Neural cell (in vitro differentiated cells): ENCODE measurements at regions not wholly inside any gene's neighbourhood (a gene's known extent, or its start where the extent isn't known, plus 50 kb on each side); places are given as distances from the start of the nearest gene placed in this dataset.
"Not testable (repeated sequence)": the region's sequence is repeated elsewhere in the genome, so short reads cannot be mapped to it uniquely, and the experiment has no call there.

Source experiments
- H2AFZ ChIP-seq: fragments of 200-600, 300-800 bp; sonication (generic), shearing (Covaris generic); 2 replicates; pipeline ENCODE4 v1.6.0; 2014; ENCODE audit warnings: low read depth, mild to moderate bottlenecking, antibody characterized with exemption, low read length, moderate library complexity
- H3F3A ChIP-seq: fragments of 200-600 bp; shearing (Covaris generic); 2 replicates; pipeline ENCODE4 v1.6.1; 2016; ENCODE audit warnings: mild to moderate bottlenecking, moderate library complexity, mixed read lengths, antibody characterized with exemption, low read length; ENCODE audit not compliant: insufficient read depth, poor library complexity, severe bottlenecking
- H3K27ac ChIP-seq: fragments of 200-600, 300-800 bp; sonication (generic), shearing (Covaris generic); 2 replicates; pipeline ENCODE4 v1.5.1; 2014; ENCODE audit warnings: mild to moderate bottlenecking, low read length, moderate library complexity
- H3K27me3 ChIP-seq: fragments of 300-800, 200-600 bp; sonication (generic), shearing (Covaris generic); 2 replicates; pipeline ENCODE4 v1.6.0; 2014; ENCODE audit warnings: mild to moderate bottlenecking, low read depth, low read length, moderate library complexity; ENCODE audit not compliant: insufficient read depth
- H3K36me3 ChIP-seq: fragments of 300-800, 200-600 bp; sonication (generic), shearing (Covaris generic); 2 replicates; pipeline ENCODE4 v1.5.1; 2014; ENCODE audit warnings: mild to moderate bottlenecking, antibody characterized with exemption, low read length, moderate library complexity; ENCODE audit not compliant: insufficient read depth
- H3K4me2 ChIP-seq: fragments of 300-800, 200-600 bp; sonication (generic), shearing (Covaris generic); 2 replicates; pipeline ENCODE4 v1.6.0; 2014; ENCODE audit warnings: mild to moderate bottlenecking, low read length
- H3K4me3 ChIP-seq: fragments of 300-800, 200-600 bp; sonication (generic), shearing (Covaris generic); 2 replicates; pipeline ENCODE4 v1.5.1; 2014; ENCODE audit warnings: mild to moderate bottlenecking, low read length, moderate library complexity
- H3K79me2 ChIP-seq: fragments of 200-600 bp; shearing (Covaris generic); replicated peaks from 2 replicates; pipeline ENCODE4 v1.6.0; 2014; ENCODE audit warnings: mild to moderate bottlenecking, low read length, moderate library complexity; ENCODE audit not compliant: insufficient read depth
- H3K9ac ChIP-seq: fragments of 300-800, 200-600 bp; sonication (generic), shearing (Covaris generic); 2 replicates; pipeline ENCODE4 v1.6.1; 2016; ENCODE audit warnings: mild to moderate bottlenecking, low read length, mixed read lengths
- H3K9me2 ChIP-seq: fragments of 200-600 bp; shearing (Covaris generic); 2 replicates; pipeline ENCODE4 v1.6.1; 2016; ENCODE audit warnings: mild to moderate bottlenecking, low read length, mixed read lengths; ENCODE audit not compliant: insufficient read depth
- H3K9me3 ChIP-seq: fragments of 200-600, 300-800 bp; sonication (generic), shearing (Covaris generic); 2 replicates; pipeline ENCODE4 v1.6.1; 2016; ENCODE audit warnings: mild to moderate bottlenecking, mixed run types, low read length, moderate library complexity, mixed read lengths
- H4K20me1 ChIP-seq: fragments of 200-600 bp; shearing (Covaris generic); 2 replicates; pipeline ENCODE4 v1.6.1; 2016; ENCODE audit warnings: mild to moderate bottlenecking, mixed run types; ENCODE audit not compliant: insufficient read depth
- CTCF ChIP-seq: fragments of 450-650 bp; IDR thresholded peaks from 2 replicates; pipeline ENCODE4 v1.5.1; 2014; ENCODE audit warnings: antibody characterized with exemption, mild to moderate bottlenecking, moderate library complexity; ENCODE audit not compliant: poor library complexity, severe bottlenecking
- EP300 ChIP-seq: fragments of 450-650 bp; conservative IDR thresholded peaks from 2 replicates; pipeline ENCODE4 v1.6.1; 2014; ENCODE audit warnings: antibody characterized with exemption, mild to moderate bottlenecking, moderate library complexity; ENCODE audit not compliant: poor library complexity, severe bottlenecking
- EZH2 ChIP-seq: fragments of 200-600, 300-800 bp; shearing (Covaris generic), sonication (generic); IDR thresholded peaks from 2 replicates; pipeline ENCODE4 v1.6.1; 2014; ENCODE audit warnings: antibody characterized with exemption, low read length, borderline replicate concordance, mild to moderate bottlenecking; ENCODE audit not compliant: insufficient read depth, poor library complexity, severe bottlenecking
- MXI1 ChIP-seq: fragments of 450-650 bp; conservative IDR thresholded peaks from 2 replicates; pipeline ENCODE4 v1.6.1; 2014; ENCODE audit warnings: antibody characterized with exemption, mild to moderate bottlenecking; ENCODE audit not compliant: poor library complexity, severe bottlenecking
- RAD21 ChIP-seq: fragments of 450-650 bp; conservative IDR thresholded peaks from 2 replicates; pipeline ENCODE4 v1.6.1; 2014; ENCODE audit warnings: antibody characterized with exemption, mild to moderate bottlenecking, moderate library complexity
- SMC3 ChIP-seq: fragments of 450-650 bp; conservative IDR thresholded peaks from 2 replicates; pipeline ENCODE4 v1.6.1; 2014; ENCODE audit warnings: antibody characterized with exemption, mild to moderate bottlenecking, moderate library complexity; ENCODE audit not compliant: poor library complexity
- TF ChIP-seq, protein P1 (sequence below): IDR thresholded peaks from 2 replicates; pipeline ENCODE4 v1.6.1; 2012; ENCODE audit warnings: borderline replicate concordance

- H3K27ac ChIP-seq = no peak overlapping the region
- no peaks in the 10 kb centered on the region for H3K27me3 ChIP-seq
- no peaks in the 10 kb centered on the region for H3K36me3 ChIP-seq
- no peak overlapping the region for H2AFZ ChIP-seq
- H3K79me2 ChIP-seq = no peaks in the 10 kb centered on the region
- TF ChIP-seq EZH2 (no peak), RAD21 (no peak), CTCF (no peak), MXI1 (no peak), EP300 (no peak), SMC3 (no peak)
- TF ChIP-seq, protein P1, sequence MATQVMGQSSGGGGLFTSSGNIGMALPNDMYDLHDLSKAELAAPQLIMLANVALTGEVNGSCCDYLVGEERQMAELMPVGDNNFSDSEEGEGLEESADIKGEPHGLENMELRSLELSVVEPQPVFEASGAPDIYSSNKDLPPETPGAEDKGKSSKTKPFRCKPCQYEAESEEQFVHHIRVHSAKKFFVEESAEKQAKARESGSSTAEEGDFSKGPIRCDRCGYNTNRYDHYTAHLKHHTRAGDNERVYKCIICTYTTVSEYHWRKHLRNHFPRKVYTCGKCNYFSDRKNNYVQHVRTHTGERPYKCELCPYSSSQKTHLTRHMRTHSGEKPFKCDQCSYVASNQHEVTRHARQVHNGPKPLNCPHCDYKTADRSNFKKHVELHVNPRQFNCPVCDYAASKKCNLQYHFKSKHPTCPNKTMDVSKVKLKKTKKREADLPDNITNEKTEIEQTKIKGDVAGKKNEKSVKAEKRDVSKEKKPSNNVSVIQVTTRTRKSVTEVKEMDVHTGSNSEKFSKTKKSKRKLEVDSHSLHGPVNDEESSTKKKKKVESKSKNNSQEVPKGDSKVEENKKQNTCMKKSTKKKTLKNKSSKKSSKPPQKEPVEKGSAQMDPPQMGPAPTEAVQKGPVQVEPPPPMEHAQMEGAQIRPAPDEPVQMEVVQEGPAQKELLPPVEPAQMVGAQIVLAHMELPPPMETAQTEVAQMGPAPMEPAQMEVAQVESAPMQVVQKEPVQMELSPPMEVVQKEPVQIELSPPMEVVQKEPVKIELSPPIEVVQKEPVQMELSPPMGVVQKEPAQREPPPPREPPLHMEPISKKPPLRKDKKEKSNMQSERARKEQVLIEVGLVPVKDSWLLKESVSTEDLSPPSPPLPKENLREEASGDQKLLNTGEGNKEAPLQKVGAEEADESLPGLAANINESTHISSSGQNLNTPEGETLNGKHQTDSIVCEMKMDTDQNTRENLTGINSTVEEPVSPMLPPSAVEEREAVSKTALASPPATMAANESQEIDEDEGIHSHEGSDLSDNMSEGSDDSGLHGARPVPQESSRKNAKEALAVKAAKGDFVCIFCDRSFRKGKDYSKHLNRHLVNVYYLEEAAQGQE = no peak
- H3K9me2 ChIP-seq = no peaks in the 10 kb centered on the region
- H3K4me3 ChIP-seq = no peak overlapping the region
- H3K4me2 ChIP-seq = no peak overlapping the region
- H4K20me1 ChIP-seq = no peaks in the 10 kb centered on the region
- no peaks in the 10 kb centered on the region for H3K9me3 ChIP-seq
- H3K9ac ChIP-seq = no peak overlapping the region
- no peaks in the 10 kb centered on the region for H3F3A ChIP-seq
Observed at GRCh38 chr9:31753756-31754155, 630.7 kb upstream of the ACO1 start.

DNA sequence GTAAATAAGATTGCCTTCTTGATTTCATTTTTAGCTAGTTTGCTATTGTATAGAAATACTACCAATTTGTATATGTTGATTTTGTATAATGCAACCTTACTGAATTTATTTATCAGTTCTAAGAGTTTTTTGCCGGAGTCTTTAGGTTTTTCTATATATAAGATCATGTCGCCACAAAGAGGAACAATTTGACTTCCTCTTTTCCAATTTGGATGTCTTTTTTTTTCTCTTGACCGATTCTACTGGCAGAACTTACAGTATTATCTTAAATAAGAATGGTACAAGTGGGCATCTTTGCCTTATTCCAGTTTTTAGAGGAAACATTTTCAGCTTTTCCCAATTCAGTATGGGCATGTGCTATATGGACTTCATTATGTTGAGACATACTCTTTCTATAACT lies 624.7 kb upstream of the ACO1 start:
- Histone ChIP-seq H2AFZ (no peak overlapping the region), H3K27me3 (no peaks in the 10 kb centered on the region), H3K4me3 (no peak overlapping the region), H3K9me3 (no peaks in the 10 kb centered on the region), H3K79me2 (no peaks in the 10 kb centered on the region), H3K9ac (no peak overlapping the region), H3K36me3 (no peaks in the 10 kb centered on the region), H3K9me2 (no peaks in the 10 kb centered on the region), H3K4me2 (no peak overlapping the region), H3K27ac (no peak overlapping the region), H4K20me1 (no peaks in the 10 kb centered on the region), H3F3A (no peaks in the 10 kb centered on the region)
- no peak for TF ChIP-seq EP300
- no peak for TF ChIP-seq EZH2
- TF ChIP-seq CTCF = no peak
- TF ChIP-seq, protein P1 = no peak
- TF ChIP-seq MXI1 = no peak

DNA sequence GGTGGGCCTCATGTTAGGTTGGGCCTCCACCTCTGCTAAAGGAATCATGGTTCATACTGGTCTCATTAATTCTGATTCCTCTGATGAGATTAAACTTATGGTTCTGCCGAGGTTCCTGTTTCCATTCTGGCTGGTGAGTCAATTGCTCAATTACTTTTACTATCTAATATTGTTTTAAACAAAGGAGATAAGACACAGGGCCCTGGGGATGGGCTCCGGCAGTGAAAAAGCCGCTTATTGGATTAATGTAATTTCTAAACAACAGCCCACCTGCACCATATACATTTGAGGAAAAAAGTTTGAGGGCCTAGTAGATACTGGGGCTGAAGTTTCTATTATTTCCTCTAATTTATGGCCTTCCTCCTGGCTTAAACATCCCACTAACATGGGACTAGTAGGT lies 610.4 kb upstream of the ACO1 start:
- H2AFZ ChIP-seq, H3F3A ChIP-seq, H3K9me2 ChIP-seq, H4K20me1 ChIP-seq, H3K79me2 ChIP-seq, H3K9ac ChIP-seq, H3K9me3 ChIP-seq, H3K4me2 ChIP-seq, H3K4me3 ChIP-seq, H3K27me3 ChIP-seq, H3K36me3 ChIP-seq, H3K27ac ChIP-seq: not testable (repeated sequence)
